ENCODE measurements at regions not wholly inside any gene's neighbourhood (a gene's known extent, or its start where the extent isn't known, plus 50 kb on each side); places are given as distances from the start of the nearest gene placed in this dataset.

DNA sequence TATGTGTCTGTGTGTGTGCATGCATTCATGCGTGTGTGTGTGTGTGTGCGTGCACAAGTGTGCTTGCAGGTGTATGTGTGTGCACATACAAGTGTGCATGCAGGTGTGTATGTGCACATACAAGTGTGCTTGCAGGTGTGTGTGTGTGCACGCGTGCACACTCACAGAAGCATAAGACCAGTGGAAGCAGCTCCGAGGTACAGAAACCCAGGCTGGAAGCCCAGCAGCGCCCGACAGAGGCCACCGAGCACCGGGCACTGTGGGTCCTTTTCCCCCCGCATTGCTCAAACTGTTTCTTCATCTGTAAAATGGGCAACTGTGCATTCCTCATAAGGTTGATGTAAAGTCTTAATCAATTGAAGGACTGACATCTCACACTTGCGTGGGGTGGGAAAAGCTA, 243.3 kb upstream of the TCERG1L start:
- Histone ChIP-seq H3K79me1 (ENCODE audit: insufficient read depth, low read depth, low read length, poor library complexity, severe bottlenecking) (no peaks in the 10 kb centered on the region), H4K8ac (replicated peaks; ENCODE audit: insufficient read length, low read depth, low read length) (no peak overlapping the region), H4K5ac (ENCODE audit: insufficient read length, low read depth, low read length) (no peak overlapping the region), H3K79me2 (ENCODE audit: insufficient read depth, low read length) (no peaks in the 10 kb centered on the region), H2BK15ac (ENCODE audit: low read depth, low read length) (no peak overlapping the region), H2BK20ac (ENCODE audit: low read depth, low read length, poor library complexity, severe bottlenecking) (no peak overlapping the region), H3K56ac (ENCODE audit: insufficient read length, low read depth, low read length) (no peak overlapping the region), H3K27ac (ENCODE audit: insufficient read length, low read depth, low read length) (no peak overlapping the region), H3K27me3 (ENCODE audit: insufficient read depth, low read length) (no peaks in the 10 kb centered on the region), H3K9me3 (ENCODE audit: control insufficient read depth, low read depth, low read length) (no peaks in the 10 kb centered on the region), H3K4me1 (ENCODE audit: insufficient read depth, low read length) (no peaks in the 10 kb centered on the region), H2AK5ac (ENCODE audit: insufficient read length, low read length) (no peak overlapping the region), H2BK12ac (ENCODE audit: insufficient read length, low read depth, low read length) (no peak overlapping the region), H3K18ac (ENCODE audit: insufficient read length, low read depth, low read length) (no peak overlapping the region), H3T11ph (ENCODE audit: low read length) (no peak overlapping the region), H2BK5ac (ENCODE audit: insufficient read length, low read length) (no peak overlapping the region), H4K20me1 (ENCODE audit: control insufficient read depth, insufficient read depth, insufficient read length) (no peaks in the 10 kb centered on the region), H3K23me2 (ENCODE audit: insufficient read length, low read depth, low read length, poor library complexity, severe bottlenecking) (no peaks in the 10 kb centered on the region), H4K91ac (ENCODE audit: insufficient read length, low read depth, low read length) (no peak overlapping the region), H3K4me2 (ENCODE audit: insufficient read depth, insufficient read length, low read length) (no peak overlapping the region), H3K4ac (ENCODE audit: low read depth, low read length) (no peak overlapping the region), H3K23ac (ENCODE audit: insufficient read length, low read depth, low read length) (no peak overlapping the region), H2AFZ (ENCODE audit: low read length) (no peak overlapping the region), H3K9ac (ENCODE audit: extremely low read depth, insufficient read length, low read length) (no peak overlapping the region), H3K14ac (ENCODE audit: insufficient read depth, low read length) (no peak overlapping the region; the same call in 1 of the 2 replicates), H2BK120ac (ENCODE audit: low read depth, low read length, poor library complexity, severe bottlenecking) (no peak overlapping the region)
- no peaks in the 10 kb centered on the region for H3K9me3 Mint-ChIP-seq
- no CpG with 5 or more reads among the region's 11 CpGs for WGBS (ENCODE audit: extremely low coverage, insufficient read length, low lambda C conversion rate)
- H3K27ac Mint-ChIP-seq, result no peak overlapping the region
- TF ChIP-seq, protein P1, sequence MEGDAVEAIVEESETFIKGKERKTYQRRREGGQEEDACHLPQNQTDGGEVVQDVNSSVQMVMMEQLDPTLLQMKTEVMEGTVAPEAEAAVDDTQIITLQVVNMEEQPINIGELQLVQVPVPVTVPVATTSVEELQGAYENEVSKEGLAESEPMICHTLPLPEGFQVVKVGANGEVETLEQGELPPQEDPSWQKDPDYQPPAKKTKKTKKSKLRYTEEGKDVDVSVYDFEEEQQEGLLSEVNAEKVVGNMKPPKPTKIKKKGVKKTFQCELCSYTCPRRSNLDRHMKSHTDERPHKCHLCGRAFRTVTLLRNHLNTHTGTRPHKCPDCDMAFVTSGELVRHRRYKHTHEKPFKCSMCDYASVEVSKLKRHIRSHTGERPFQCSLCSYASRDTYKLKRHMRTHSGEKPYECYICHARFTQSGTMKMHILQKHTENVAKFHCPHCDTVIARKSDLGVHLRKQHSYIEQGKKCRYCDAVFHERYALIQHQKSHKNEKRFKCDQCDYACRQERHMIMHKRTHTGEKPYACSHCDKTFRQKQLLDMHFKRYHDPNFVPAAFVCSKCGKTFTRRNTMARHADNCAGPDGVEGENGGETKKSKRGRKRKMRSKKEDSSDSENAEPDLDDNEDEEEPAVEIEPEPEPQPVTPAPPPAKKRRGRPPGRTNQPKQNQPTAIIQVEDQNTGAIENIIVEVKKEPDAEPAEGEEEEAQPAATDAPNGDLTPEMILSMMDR (conservative IDR thresholded peaks at IDR 0.05), result no peak
- H3K4me3 Mint-ChIP-seq, result no peak overlapping the region
- peaks cover under 1% of the 10 kb centered on the region in 2 experiments; a peak in 3 of 4 replicates for H3K4me1 Mint-ChIP-seq
- no peaks in the 10 kb centered on the region for H3K36me3 Mint-ChIP-seq (ENCODE audit: insufficient read depth in 1 of 3, low read depth in 3 of 3)
- no peak for DNase-seq
- peaks cover 3% of the 10 kb centered on the region for H3K27me3 Mint-ChIP-seq (ENCODE audit: low read depth)
